Esophagus muscularis mucosa (tissue), 3 donors: ENCODE measurements at regions not wholly inside any gene's neighbourhood (a gene's known extent, or its start where the extent isn't known, plus 50 kb on each side); places are given as distances from the start of the nearest gene placed in this dataset.

Experiments used
- POLR2A ChIP-seq: fragments of 450-650 bp; IDR thresholded peaks from one replicate; pipeline ENCODE4 v1.6.1; 2017; ENCODE audit warnings: antibody characterized with exemption, moderate library complexity, mild to moderate bottlenecking, low read depth
- TF ChIP-seq, protein P1 (sequence below), 3 experiments: fragments of 200-600 bp in 2 of 3; fragments of 450-650 bp in 1 of 3; sonication (generic) in 2 of 3; IDR thresholded peaks; one replicate each; pipeline ENCODE4 v1.5.1; 2017 to 2019; ENCODE audit warnings: antibody characterized with exemption in 3 of 3, mild to moderate bottlenecking in 2 of 3, moderate library complexity in 1 of 3

DNA sequence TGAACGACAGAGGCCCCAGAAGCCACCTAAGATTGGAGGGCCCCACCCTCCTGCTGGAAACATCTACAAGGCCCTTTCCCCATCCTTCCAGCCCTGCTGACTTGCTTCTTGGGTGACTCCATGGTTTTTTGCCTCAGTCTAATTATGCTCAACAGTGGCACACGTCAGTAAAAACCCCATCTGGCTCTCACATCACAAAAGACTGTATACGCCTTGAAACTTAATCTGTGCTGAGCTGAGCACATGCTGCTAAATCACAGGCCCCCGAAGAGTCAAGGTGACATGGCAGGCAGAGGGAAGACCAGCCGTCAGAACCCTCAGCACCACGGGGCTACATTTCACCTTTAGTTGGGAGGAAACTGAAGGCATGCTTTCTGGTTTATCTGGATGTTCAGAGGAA, 323.1 kb downstream of the CDH26 start:
- TF ChIP-seq, protein P1, sequence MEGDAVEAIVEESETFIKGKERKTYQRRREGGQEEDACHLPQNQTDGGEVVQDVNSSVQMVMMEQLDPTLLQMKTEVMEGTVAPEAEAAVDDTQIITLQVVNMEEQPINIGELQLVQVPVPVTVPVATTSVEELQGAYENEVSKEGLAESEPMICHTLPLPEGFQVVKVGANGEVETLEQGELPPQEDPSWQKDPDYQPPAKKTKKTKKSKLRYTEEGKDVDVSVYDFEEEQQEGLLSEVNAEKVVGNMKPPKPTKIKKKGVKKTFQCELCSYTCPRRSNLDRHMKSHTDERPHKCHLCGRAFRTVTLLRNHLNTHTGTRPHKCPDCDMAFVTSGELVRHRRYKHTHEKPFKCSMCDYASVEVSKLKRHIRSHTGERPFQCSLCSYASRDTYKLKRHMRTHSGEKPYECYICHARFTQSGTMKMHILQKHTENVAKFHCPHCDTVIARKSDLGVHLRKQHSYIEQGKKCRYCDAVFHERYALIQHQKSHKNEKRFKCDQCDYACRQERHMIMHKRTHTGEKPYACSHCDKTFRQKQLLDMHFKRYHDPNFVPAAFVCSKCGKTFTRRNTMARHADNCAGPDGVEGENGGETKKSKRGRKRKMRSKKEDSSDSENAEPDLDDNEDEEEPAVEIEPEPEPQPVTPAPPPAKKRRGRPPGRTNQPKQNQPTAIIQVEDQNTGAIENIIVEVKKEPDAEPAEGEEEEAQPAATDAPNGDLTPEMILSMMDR (IDR thresholded peaks at IDR 0.05): no peak
- TF ChIP-seq POLR2A: no peak
